GM12892 (cell line): ENCODE measurements at regions not wholly inside any gene's neighbourhood (a gene's known extent, or its start where the extent isn't known, plus 50 kb on each side); places are given as distances from the start of the nearest gene placed in this dataset.
"Not testable (repeated sequence)": the region's sequence is repeated elsewhere in the genome, so short reads cannot be mapped to it uniquely, and the experiment has no call there.

ENCODE experiments used
- DNase-seq: peaks from one replicate; pipeline ENCODE4 v3.0.0; 2011; ENCODE audit not compliant: insufficient read length
- FAIRE-seq: peaks from 2 replicates; lab custom pipeline; 2011; peaks lifted over from hg19 to GRCh38; lab: Jason Lieb, UNC
- POLR2A ChIP-seq: IDR thresholded peaks from 2 replicates; pipeline ENCODE4 v1.6.1; 2011; ENCODE audit warnings: low read depth, low read length, control low read depth
- POLR2AphosphoS5 ChIP-seq: IDR thresholded peaks from 2 replicates; pipeline ENCODE4 v1.6.1; 2011; ENCODE audit warnings: low read depth, low read length, control low read depth
- TAF1 ChIP-seq: IDR thresholded peaks from 2 replicates; pipeline ENCODE4 v1.6.1; 2011; ENCODE audit warnings: low read depth, mild to moderate bottlenecking, control low read depth, low read length, borderline replicate concordance

DNA sequence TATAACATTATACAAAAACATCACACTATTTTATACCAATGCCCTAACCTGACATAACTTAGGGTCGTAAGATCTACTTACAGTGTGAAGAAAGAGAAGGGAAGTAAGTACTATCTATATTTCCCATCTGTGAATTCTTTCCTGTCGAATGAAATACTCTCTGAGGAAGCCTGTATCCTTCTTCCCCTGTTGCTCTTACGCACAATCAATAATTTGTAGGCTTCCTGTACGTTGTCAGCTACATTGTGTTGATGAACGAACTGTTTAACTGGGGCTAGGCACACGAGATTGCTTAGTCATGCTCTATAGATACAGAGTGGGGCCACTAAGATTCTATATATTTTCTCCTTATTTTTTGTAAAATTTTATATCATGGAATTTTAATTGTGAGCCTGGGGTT is 1125.0 kb upstream of the CELF4 start:
- DNase-seq (no peak), FAIRE-seq (no peak)
- TF ChIP-seq POLR2AphosphoS5 (no peak), TAF1 (no peak), POLR2A (no peak)

DNA sequence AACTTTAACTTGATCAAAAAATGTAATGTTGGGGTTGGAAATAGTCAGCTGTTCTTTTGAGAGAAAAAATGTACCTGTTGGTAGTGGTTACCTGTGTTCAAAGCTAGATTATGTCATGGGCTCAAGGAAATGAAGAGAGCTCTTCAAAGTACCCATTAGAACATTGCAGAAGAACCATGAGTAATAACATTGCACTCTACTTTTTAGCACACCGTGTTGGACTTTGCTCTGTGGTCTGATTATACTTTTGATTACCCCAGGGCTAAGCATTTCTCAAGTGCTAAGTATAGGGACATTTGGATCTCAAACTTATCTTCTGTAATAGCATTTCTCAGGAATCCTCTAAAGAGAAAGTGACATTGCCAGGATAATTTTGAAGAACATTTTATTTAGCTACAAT is 1122.8 kb upstream of the CELF4 start:
- DNase-seq (no peak), FAIRE-seq (no peak)
- TF ChIP-seq TAF1 (no peak), POLR2A (no peak), POLR2AphosphoS5 (no peak)

DNA sequence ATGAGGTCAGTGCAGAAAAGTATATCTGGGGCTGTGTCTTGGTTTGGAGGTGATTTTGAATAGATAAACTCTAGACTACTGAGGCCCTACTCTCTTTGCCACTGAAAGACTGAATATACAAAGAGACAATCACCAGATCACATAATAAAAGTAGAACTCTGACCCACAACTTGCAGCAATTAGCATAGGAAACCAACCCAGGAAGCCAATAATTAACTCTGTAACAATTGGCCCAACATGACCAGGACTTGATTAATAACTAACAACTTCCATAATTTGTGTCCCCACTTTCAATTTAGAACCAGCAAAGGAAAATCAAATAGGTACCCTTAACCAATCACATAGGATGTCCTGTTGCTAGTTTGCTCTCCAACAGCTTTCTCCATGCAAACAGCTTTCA is 1104.9 kb upstream of the CELF4 start:
- no peak for FAIRE-seq
- TF ChIP-seq POLR2AphosphoS5 = no peak
- TF ChIP-seq TAF1 = no peak
- no peak for TF ChIP-seq POLR2A
- no peak for DNase-seq

DNA sequence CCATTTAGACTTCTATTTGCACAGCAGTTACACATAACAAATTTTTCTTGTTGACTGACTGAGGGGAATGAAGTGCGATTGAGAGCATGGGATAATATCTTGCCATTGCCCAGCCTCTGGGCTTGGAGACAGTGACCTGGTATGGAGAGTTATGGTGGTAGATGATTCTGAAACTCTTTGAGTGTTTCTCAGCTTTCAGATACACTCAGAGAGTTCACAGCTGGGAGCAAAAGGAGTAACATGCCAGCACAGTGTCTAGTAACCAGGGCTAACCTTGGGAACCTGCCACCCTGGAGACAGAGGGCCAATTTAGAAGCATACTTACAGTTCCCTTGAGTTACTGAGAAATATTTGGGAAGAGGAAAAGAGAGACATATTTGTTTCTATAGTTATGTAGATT is 1099.3 kb upstream of the CELF4 start:
- TF ChIP-seq POLR2A = no peak
- no peak for TF ChIP-seq TAF1
- TF ChIP-seq POLR2AphosphoS5 = no peak
- FAIRE-seq = no peak

DNA sequence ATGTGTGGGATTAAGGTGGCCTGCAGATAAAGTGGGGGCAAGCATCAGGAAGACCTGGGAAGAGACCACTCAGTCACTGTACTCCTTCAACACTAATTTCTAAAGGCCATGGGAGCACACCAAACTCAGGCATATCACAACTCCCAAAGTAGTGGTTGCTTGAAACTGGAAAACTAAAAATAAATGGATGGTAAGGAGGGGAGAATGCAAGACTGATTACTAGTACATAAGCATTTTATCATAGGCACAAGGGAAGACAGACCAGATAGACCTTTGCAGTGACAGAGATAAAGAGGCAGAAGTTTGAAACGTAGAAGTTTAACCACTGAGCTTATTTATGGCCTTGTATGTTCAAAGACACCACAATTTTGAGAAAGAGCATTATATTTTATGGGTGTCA is 1098.1 kb upstream of the CELF4 start:
- TF ChIP-seq POLR2A = no peak
- TF ChIP-seq TAF1 = no peak
- TF ChIP-seq POLR2AphosphoS5 = no peak
- no peak for DNase-seq
- FAIRE-seq = no peak

More for the DNA sequence above, 1099.3 kb upstream of the CELF4 start:
- no peak for DNase-seq

- no peak for FAIRE-seq
- TF ChIP-seq POLR2AphosphoS5 (no peak), POLR2A (no peak), TAF1 (no peak)
- no peak for DNase-seq
Measured at GRCh38 chr18:38663270-38663669, 1097.7 kb upstream of the CELF4 start.

GRCh38 chr18:38654946-38655345 is 1089.3 kb upstream of the CELF4 start:
- TF ChIP-seq POLR2AphosphoS5 (no peak), POLR2A (no peak), TAF1 (no peak)
- DNase-seq = no peak
- no peak for FAIRE-seq

DNA sequence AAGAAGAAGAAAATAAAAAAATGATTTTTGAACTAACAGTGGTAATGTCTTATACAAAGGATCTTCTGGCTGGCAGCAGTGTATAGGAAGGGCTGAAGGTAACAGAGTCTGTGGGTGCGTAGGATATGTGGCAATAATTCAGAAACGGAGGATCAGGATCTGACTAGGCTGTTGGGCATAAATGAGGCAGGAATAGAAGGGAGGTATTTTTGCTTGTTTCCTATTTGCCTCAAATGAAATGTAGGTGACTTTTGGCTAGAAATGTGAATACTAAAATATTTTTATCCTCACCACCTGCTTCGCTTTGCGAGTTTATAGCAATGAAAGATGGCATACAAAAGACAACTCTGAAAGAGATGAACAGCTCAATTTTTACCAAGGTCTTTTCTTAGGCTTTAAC is 1086.1 kb upstream of the CELF4 start:
- DNase-seq (no peak), FAIRE-seq (no peak)
- no peak for TF ChIP-seq POLR2AphosphoS5
- TF ChIP-seq TAF1 = no peak
- TF ChIP-seq POLR2A = no peak

GRCh38 chr18:38648179-38648578 is 1082.6 kb upstream of the CELF4 start:
- DNase-seq (no peak), FAIRE-seq (no peak)
- TF ChIP-seq POLR2A = no peak
- no peak for TF ChIP-seq POLR2AphosphoS5
- no peak for TF ChIP-seq TAF1

DNA sequence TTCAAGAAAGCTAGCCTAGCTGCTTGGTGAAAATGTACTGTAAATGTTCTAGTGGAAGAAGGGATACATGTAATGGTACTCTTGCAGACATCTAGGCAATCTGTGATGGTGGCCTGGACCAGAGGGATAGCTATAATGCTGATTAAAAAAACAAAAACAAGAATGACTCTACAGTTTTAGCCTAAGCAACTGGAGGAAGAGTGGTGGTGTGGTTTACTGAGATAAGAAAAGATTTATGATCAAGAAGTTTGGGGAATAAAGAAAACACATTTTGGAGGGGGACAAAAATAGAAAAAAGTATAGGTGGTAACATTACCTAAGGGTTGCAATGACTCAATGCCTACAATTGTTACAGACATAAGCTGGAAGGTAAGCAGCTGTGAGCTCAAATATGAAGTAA is 1080.7 kb upstream of the CELF4 start:
- DNase-seq (no peak), FAIRE-seq (no peak)
- TF ChIP-seq POLR2AphosphoS5 (no peak), POLR2A (no peak)

GRCh38 chr18:38644875-38645641 is 1079.5 kb upstream of the CELF4 start:
- TF ChIP-seq TAF1 (no peak), POLR2A (no peak), POLR2AphosphoS5 (no peak)
- FAIRE-seq (no peak), DNase-seq (no peak)

DNA sequence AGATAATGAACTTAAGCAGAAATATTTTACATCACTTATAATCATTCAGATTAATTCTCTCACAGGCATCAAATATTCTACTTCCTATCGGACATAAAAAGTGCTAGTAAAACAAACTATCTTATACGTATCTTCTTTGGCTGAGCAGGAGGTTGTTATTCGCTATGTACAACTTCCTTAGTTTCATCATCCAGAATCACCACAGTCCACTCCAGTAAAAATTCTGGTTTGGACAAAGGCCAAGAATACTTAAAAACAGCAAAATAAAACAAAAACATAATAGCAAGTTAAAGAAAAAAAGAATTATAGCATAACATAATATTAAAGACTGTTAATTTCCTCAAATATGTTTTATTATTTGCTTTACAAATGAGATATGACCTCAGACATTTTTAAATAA is 1077.1 kb upstream of the CELF4 start:
- no peak for DNase-seq
- no peak for TF ChIP-seq POLR2A
- no peak for TF ChIP-seq TAF1
- no peak for TF ChIP-seq POLR2AphosphoS5
- FAIRE-seq = no peak

DNA sequence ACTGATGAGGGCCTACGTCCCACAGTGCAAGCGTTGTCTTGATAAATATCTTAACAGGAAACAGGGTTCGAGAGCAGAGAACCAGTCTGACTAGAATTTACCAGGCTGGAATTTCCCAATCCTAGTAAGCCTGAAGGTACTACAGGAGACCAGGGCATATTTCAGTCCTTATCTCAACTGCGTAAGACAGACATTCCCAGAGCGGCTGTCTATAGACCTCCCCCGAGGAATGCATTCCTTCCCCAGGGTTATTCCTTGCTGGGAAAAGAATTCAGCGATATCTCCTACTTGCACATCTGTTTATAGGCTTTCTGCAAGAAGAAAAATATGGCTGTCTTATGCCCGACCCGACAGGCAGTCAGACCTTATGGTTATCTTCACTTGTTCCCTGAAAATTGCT is 1074.1 kb upstream of the CELF4 start:
- not testable (repeated sequence) for FAIRE-seq, DNase-seq
